VCaP (cell line): ENCODE measurements at regions not wholly inside any gene's neighbourhood (a gene's known extent, or its start where the extent isn't known, plus 50 kb on each side); places are given as distances from the start of the nearest gene placed in this dataset.

ENCODE experiments used
- H3K27ac ChIP-seq: fragments of 450-650 bp; 2 replicates; pipeline ENCODE4 v1.5.1; 2017
- TF ChIP-seq, protein P1 (sequence below): fragments of 450-650 bp; conservative IDR thresholded peaks from 2 replicates; pipeline ENCODE4 v1.5.1; 2017; ENCODE audit warnings: mild to moderate bottlenecking, moderate library complexity

DNA sequence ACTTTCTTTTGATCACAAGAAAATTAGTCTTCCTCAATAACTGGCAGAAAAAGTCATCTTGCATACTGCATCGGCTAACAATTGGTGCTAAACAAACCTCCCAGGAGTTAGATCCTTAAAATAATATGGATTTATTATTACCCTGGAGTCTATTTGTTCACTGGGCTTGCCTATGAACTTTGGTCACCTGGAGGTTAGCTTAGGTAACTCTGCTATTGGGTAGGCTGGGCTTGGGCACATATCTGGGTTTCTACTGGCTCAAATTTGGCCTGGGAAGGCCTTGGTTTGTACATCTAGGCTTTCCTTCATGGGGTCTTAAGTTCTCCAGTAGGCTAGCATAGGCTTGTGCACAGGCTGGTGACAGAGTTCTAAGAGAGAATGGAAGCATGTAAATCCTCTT, 279.9 kb downstream of the RASEF start:
- TF ChIP-seq, protein P1, sequence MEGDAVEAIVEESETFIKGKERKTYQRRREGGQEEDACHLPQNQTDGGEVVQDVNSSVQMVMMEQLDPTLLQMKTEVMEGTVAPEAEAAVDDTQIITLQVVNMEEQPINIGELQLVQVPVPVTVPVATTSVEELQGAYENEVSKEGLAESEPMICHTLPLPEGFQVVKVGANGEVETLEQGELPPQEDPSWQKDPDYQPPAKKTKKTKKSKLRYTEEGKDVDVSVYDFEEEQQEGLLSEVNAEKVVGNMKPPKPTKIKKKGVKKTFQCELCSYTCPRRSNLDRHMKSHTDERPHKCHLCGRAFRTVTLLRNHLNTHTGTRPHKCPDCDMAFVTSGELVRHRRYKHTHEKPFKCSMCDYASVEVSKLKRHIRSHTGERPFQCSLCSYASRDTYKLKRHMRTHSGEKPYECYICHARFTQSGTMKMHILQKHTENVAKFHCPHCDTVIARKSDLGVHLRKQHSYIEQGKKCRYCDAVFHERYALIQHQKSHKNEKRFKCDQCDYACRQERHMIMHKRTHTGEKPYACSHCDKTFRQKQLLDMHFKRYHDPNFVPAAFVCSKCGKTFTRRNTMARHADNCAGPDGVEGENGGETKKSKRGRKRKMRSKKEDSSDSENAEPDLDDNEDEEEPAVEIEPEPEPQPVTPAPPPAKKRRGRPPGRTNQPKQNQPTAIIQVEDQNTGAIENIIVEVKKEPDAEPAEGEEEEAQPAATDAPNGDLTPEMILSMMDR, result no peak
- H3K27ac ChIP-seq, result no peak overlapping the region

DNA sequence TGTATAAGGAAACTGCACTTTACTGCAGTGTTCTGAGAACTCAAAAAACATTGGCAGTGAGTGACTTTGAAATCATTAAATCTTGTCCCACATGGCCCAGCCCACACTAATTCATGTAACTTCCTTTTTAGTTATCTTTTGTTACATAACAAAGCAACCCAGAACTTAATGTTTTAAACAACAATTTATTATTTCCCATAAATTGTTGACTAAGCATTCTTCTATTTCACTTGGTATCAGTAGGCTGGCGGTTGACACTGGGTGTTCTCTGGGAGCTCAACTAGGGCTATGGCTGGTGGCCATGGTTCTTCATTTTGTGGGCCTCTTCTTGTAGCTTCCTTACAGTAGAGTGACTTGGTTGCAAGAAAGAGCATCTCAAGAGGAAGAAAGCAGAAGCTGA, 278.4 kb downstream of the RASEF start:
- no peak overlapping the region for H3K27ac ChIP-seq
- TF ChIP-seq, protein P1, result no peak

DNA sequence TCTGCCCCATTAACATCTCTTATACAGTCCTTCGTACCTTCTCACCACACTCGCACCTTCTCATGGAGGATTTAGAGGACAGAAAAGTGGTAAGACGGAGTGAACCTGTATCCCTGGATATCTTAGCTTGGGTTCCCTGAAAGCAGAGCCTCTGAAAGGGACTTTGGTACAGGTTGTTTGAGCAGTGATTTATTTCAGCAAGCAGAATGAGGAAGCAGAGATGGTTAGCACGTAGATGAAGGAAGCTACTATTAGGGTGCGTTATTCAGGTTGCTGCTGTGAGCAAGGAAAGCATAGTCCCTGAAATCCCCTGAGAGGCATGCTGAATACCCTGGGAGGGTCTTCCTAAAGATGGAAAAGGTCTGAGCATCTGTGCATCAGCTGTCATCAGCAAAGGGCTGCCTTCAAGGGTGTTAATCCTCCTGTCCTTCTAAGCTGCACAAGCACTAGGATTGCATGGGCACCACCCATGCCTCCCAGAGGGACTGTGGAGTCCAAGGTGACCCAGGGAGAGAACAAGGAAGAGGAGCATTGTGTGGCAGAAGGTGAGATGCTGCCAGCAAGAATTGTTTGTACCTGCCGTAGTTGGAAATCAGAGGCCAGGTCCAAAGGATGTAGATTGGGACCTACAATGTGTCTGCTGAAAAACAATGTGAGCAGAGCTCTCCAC, 273.7 kb downstream of the RASEF start:
- no peak overlapping the region for H3K27ac ChIP-seq
- TF ChIP-seq, protein P1, result no peak

DNA sequence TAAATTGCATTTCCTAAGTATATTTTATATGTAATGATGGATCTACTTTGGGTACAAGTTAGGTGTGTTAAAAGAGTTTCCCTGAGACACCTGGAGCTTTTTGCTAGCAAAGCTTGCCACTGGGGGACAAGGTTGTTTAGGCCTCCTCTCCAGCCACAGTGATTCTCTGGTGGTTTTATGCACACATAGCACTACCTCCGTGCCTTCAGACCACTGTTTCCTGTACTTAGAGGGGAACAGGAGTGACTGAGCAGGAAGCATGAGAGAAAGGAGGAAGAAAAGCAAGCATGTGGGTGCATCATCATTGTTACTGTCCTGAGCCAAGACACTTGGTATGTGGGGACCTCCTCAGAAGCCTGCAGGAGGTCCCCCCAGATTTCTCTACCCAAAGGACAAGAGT, 272.1 kb downstream of the RASEF start:
- TF ChIP-seq, protein P1, result no peak
- H3K27ac ChIP-seq, result no peak overlapping the region

DNA sequence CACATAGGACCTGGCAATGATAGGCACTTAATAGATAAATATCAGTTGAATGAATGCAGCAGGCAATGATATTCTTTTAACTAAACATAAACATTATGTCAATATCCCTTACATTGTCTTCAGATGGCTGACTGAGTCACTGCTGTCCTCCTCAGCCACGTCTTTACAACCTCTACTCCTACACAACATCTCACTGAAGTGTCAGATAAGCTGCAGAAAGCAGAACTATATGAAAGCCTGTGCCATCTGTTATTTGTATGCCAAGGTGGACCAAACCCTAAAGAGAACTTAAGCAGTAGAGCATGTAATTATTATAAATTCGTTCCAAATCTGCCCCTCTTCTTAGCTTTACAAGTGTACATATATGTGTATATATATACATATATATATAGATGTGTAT, 271.2 kb downstream of the RASEF start:
- TF ChIP-seq, protein P1, result no peak
- H3K27ac ChIP-seq, result no peak overlapping the region

DNA sequence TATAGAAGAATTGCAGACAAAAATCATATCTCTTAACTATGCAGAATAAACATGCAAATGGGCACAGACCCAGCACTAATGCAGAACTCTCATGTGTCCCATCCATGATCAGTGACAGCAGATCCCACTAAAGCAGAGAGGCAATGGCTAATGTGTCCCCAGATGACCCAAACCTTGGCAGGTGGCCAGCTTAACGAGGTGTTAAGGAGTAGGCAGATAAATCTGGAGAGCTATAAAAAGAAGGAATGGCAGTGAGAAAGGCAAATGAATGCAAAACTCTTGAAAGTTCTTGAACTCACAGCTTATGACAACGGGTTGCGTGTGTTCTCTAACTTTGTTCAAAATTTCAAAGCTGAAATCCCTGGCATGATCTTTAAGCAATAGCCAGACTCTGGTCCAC, 265.4 kb downstream of the RASEF start:
- H3K27ac ChIP-seq, result no peak overlapping the region
- TF ChIP-seq, protein P1, result no peak

DNA sequence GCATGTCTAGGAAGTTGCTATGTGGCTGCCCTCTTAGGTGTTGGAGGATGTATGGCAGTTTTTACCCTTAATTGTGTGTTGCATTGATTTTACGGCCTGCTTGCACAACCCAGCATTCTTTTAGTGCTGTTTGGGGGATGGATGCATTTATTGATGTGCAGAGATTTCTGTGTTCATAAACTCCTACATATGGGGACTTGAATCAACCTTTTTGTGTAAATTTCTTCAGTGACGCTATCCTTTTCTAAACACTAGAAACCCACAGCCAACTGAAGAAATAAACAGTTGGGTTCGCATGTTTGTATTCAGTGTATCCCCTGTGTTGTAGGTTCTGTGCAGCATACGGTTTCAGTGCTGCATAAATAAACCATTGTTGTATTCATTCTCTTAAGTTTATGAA, 263.7 kb downstream of the RASEF start:
- TF ChIP-seq, protein P1, result no peak
- H3K27ac ChIP-seq, result no peak overlapping the region
